Loucy (cell line): ENCODE measurements at regions not wholly inside any gene's neighbourhood (a gene's known extent, or its start where the extent isn't known, plus 50 kb on each side); places are given as distances from the start of the nearest gene placed in this dataset.

ENCODE experiments used
- H2AFZ ChIP-seq: fragments of 200-600 bp; sonication (generic); 2 replicates; pipeline ENCODE4 v1.6.0; 2016; ENCODE audit warnings: antibody characterized with exemption, mild to moderate bottlenecking, low read length, moderate library complexity
- H3F3A ChIP-seq: fragments of 200-600 bp; 2 replicates; pipeline ENCODE4 v1.6.0; 2016; ENCODE audit warnings: antibody characterized with exemption, low read depth, mild to moderate bottlenecking
- H3K27me3 ChIP-seq: fragments of 200-600 bp; sonication (generic); 2 replicates; pipeline ENCODE4 v1.6.1; 2014; ENCODE audit warnings: low read length, mild to moderate bottlenecking; ENCODE audit not compliant: insufficient read depth, poor library complexity, severe bottlenecking
- H3K36me3 ChIP-seq: fragments of 200-600 bp; sonication (generic); 2 replicates; pipeline ENCODE4 v1.6.1; 2016; ENCODE audit warnings: low read length; ENCODE audit not compliant: insufficient read depth
- H3K4me1 ChIP-seq: fragments of 200-600 bp; sonication (generic); 2 replicates; pipeline ENCODE4 v1.5.1; 2014; ENCODE audit warnings: low read length, mild to moderate bottlenecking; ENCODE audit not compliant: insufficient read depth, poor library complexity, severe bottlenecking
- H3K4me2 ChIP-seq: fragments of 200-600 bp; sonication (generic); 2 replicates; pipeline ENCODE4 v1.6.0; 2014; ENCODE audit warnings: antibody characterized with exemption, low read length, low read depth, mild to moderate bottlenecking; ENCODE audit not compliant: poor library complexity, severe bottlenecking
- H3K4me3 ChIP-seq: fragments of 200-600 bp; sonication (generic); 2 replicates; pipeline ENCODE4 v1.5.1; 2014; ENCODE audit warnings: low read length, mild to moderate bottlenecking, mixed read lengths; ENCODE audit not compliant: poor library complexity, severe bottlenecking
- H3K79me2 ChIP-seq: fragments of 200-600 bp; sonication (generic); 2 replicates; pipeline ENCODE4 v1.6.1; 2014; ENCODE audit warnings: low read length; ENCODE audit not compliant: insufficient read depth
- H3K9ac ChIP-seq: fragments of 200-600 bp; sonication (generic); 2 replicates; pipeline ENCODE4 v1.6.0; 2014; ENCODE audit warnings: mild to moderate bottlenecking, low read depth, low read length, moderate library complexity; ENCODE audit not compliant: poor library complexity, severe bottlenecking
- H3K9me2 ChIP-seq: fragments of 200-600 bp; sonication (generic); replicated peaks from 2 replicates; pipeline ENCODE4 v1.6.1; 2016; ENCODE audit warnings: low read depth, low read length, mixed read lengths
- H3K9me3 ChIP-seq: fragments of 200-600 bp; sonication (generic); 2 replicates; pipeline ENCODE4 v1.6.1; 2014; ENCODE audit warnings: mild to moderate bottlenecking, antibody characterized with exemption, low read length, low read depth; ENCODE audit not compliant: insufficient read depth
- H4K20me1 ChIP-seq: fragments of 200-600 bp; sonication (generic); 2 replicates; pipeline ENCODE4 v1.6.0; 2014; ENCODE audit warnings: antibody characterized with exemption, low read length, mild to moderate bottlenecking; ENCODE audit not compliant: insufficient read depth, poor library complexity, severe bottlenecking
- CTCF ChIP-seq: fragments of 200-600 bp; sonication (generic); conservative IDR thresholded peaks from 2 replicates; pipeline ENCODE4 v1.5.1; 2014; ENCODE audit warnings: mild to moderate bottlenecking, antibody characterized with exemption, low read length
- EZH2phosphoT487 ChIP-seq: fragments of 200-600 bp; IDR thresholded peaks from 2 replicates; pipeline ENCODE4 v1.6.1; 2018; ENCODE audit warnings: antibody characterized with exemption, mild to moderate bottlenecking, moderate library complexity, borderline replicate concordance

DNA sequence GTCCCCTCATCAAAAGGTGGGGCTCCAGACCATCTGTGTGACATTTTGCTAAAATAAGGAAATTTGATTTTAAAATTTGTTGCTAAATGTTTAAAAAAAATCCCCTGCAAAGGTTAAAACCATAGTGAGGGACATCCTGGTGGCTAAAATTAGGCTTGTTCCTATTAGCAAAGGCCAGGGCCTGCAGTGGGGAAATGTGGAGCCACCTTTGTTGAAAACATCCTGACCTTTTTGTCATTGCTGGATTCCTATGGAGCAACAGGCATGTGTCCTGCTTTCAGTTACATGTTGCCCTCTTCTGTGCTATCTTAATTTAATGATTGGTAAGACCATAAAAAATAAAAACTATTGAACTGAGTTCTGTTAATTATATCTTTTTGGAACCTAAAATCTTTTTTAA, 524.3 kb downstream of the KCTD12 start:
- Histone ChIP-seq H3K79me2 (no peaks in the 10 kb centered on the region), H3F3A (no peaks in the 10 kb centered on the region), H3K9me2 (no peaks in the 10 kb centered on the region), H3K9ac (no peak overlapping the region), H3K9me3 (no peaks in the 10 kb centered on the region), H3K27me3 (no peaks in the 10 kb centered on the region), H3K4me1 (no peaks in the 10 kb centered on the region), H3K4me2 (no peak overlapping the region), H4K20me1 (no peaks in the 10 kb centered on the region), H2AFZ (no peak overlapping the region), H3K36me3 (no peaks in the 10 kb centered on the region), H3K4me3 (no peak overlapping the region)
- TF ChIP-seq EZH2phosphoT487 (no peak), CTCF (no peak)

DNA sequence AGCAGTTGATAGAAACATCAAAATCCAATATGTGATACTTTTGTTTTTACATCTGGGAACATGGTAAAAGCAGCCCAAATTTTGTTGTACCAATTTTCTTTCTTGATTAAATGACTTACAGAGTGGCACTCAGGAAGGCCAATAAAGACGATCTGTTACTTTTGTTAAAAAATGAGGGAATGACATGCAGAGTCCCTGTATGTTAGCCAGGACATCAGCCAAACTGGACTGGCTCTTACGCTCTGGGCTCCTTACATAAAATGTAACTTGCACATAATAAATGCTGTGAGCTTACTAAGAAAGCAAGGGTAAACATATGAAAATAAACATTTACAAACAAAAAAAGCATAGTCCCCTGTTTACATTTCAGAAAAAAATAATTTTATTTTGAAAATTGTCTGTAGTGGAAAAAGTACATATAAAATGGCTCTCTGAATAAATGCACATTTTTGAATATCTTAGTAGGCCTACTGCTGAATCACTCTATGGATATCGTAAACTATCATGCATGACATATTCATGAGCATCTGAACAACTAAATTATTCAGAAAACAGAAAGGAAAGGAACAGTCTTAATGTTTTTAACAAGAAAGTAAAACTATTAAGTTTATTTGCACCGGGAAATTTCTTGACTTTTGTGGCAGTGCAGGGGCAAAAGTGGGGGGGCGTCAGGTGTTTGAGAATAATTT, 534.5 kb downstream of the KCTD12 start:
- H3K27me3 ChIP-seq: no peaks in the 10 kb centered on the region
- no peak overlapping the region for H3K9ac ChIP-seq
- no peaks in the 10 kb centered on the region for H4K20me1 ChIP-seq

GRCh38 chr13:76350399-76350798, 535.8 kb downstream of the KCTD12 start:
- Histone ChIP-seq H3K9me3 (no peaks in the 10 kb centered on the region), H2AFZ (no peak overlapping the region), H3K9me2 (no peaks in the 10 kb centered on the region), H3K9ac (no peak overlapping the region), H3K4me2 (no peak overlapping the region), H3K27me3 (no peaks in the 10 kb centered on the region), H3K4me1 (no peaks in the 10 kb centered on the region), H3F3A (no peaks in the 10 kb centered on the region), H4K20me1 (no peaks in the 10 kb centered on the region), H3K4me3 (no peak overlapping the region), H3K79me2 (no peaks in the 10 kb centered on the region), H3K36me3 (no peaks in the 10 kb centered on the region)
- TF ChIP-seq CTCF (no peak), EZH2phosphoT487 (no peak)

More for the DNA sequence above, 534.5 kb downstream of the KCTD12 start:
- no peaks in the 10 kb centered on the region for H3F3A ChIP-seq
- H3K4me2 ChIP-seq: no peak overlapping the region
- no peaks in the 10 kb centered on the region for H3K4me1 ChIP-seq
- H2AFZ ChIP-seq: no peak overlapping the region
- no peaks in the 10 kb centered on the region for H3K9me3 ChIP-seq
- no peak for TF ChIP-seq CTCF
- TF ChIP-seq EZH2phosphoT487: no peak
- H3K79me2 ChIP-seq: no peaks in the 10 kb centered on the region
- H3K4me3 ChIP-seq: no peak overlapping the region
- no peaks in the 10 kb centered on the region for H3K36me3 ChIP-seq
- H3K9me2 ChIP-seq: no peaks in the 10 kb centered on the region
